ENCODE measurements at regions not wholly inside any gene's neighbourhood (a gene's known extent, or its start where the extent isn't known, plus 50 kb on each side); places are given as distances from the start of the nearest gene placed in this dataset.

DNA sequence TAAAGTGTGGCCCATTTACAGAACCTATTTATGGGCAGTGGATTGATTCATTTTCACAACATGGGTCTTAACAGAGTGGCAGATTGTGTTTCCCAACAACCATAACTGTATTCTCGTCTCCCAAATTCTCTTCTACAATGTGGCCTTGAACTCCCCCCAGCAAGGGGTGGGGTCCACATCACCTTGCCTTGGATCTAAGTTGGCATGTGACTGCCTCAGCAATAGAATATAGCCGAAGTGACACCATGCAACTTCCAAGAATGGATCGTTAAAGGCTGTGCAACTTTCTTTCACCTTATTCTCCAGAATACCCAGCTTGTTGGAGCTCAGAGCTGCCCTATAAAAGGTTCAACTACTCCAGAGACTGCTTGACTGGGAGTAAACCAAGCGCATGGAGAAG is 72.0 kb upstream of the CDH5 start:
- Histone ChIP-seq H3K4me3 (no peak overlapping the region), H3K27ac (no peak overlapping the region), H3K27me3 (no peaks in the 10 kb centered on the region), H3K4me1 (no peaks in the 10 kb centered on the region), H3K36me3 (no peaks in the 10 kb centered on the region), H3K9me3 (no peaks in the 10 kb centered on the region)
- DNase-seq (ENCODE audit: low spot score in 2 of 2) = no peak
- TF ChIP-seq POLR2AphosphoS5 (IDR thresholded peaks at IDR 0.05) = no peak
- TF ChIP-seq, protein P1, sequence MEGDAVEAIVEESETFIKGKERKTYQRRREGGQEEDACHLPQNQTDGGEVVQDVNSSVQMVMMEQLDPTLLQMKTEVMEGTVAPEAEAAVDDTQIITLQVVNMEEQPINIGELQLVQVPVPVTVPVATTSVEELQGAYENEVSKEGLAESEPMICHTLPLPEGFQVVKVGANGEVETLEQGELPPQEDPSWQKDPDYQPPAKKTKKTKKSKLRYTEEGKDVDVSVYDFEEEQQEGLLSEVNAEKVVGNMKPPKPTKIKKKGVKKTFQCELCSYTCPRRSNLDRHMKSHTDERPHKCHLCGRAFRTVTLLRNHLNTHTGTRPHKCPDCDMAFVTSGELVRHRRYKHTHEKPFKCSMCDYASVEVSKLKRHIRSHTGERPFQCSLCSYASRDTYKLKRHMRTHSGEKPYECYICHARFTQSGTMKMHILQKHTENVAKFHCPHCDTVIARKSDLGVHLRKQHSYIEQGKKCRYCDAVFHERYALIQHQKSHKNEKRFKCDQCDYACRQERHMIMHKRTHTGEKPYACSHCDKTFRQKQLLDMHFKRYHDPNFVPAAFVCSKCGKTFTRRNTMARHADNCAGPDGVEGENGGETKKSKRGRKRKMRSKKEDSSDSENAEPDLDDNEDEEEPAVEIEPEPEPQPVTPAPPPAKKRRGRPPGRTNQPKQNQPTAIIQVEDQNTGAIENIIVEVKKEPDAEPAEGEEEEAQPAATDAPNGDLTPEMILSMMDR (IDR thresholded peaks at IDR 0.05) = no peak
- TF ChIP-seq POLR2A (IDR thresholded peaks at IDR 0.05) = no peak
- intact Hi-C loops (cut with DNase I; ENCODE audit: low total_unique reads) = no loop called here

DNA sequence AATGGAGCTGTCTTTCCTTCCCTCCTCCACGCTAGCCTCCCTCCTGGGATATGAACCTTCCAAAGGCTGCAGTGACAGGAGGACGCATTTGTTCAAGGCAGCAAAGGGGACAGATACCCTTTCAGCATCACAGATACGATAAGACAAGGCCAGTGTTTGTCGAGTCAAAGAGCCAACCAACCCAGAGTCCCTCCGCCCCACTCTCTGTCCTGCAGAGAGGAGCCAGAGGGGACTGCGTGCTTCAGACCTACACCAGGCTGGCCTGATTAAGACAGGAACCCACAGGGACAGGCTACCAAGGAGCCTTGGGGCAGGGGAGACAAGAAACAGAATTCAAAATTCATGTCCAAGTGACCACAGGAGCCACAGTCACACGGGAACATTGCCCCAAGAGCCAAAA is 72.6 kb upstream of the CDH5 start:
- H3K27me3 ChIP-seq = no peaks in the 10 kb centered on the region
- H3K36me3 ChIP-seq = no peaks in the 10 kb centered on the region
- no peaks in the 10 kb centered on the region for H3K4me1 ChIP-seq
- H3K27ac ChIP-seq = no peak overlapping the region
- H3K9me3 ChIP-seq = no peaks in the 10 kb centered on the region
- DNase-seq (ENCODE audit: low spot score in 2 of 2) = no peak
- no peak overlapping the region for H3K4me3 ChIP-seq
- intact Hi-C loops (cut with DNase I; ENCODE audit: low total_unique reads) = no loop called here
- no peak for TF ChIP-seq POLR2AphosphoS5 (IDR thresholded peaks at IDR 0.05)
- TF ChIP-seq, protein P1 (IDR thresholded peaks at IDR 0.05) = no peak

DNA sequence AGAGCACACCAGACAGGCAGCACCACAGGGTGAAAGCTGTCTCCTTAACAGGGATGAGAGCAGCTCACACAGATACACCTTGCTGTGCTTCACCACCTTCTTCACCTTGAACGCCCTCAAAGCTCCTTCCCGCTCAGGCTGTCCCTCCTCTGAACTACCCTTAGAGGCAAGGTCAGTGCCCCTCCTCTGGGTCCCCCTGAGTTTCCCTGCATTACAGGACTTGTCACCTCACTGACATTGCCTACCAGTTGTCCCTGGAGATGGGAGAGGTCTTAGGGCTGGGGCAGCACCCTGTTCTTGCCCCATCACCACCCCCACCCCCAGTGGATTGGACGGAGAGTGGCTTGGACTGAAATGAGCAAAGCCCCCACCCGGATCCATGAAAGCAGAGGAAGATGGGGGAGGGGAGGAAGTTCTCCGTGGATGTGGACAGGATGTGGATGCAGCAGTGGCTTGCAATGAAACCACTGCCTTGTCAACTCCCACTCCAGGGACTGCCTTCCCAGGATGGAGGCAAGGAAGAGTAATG is 73.2 kb upstream of the CDH5 start:
- Histone ChIP-seq H3K36me3 (no peaks in the 10 kb centered on the region), H3K27me3 (no peaks in the 10 kb centered on the region), H3K4me1 (no peaks in the 10 kb centered on the region), H3K4me3 (no peak overlapping the region), H3K27ac (no peak overlapping the region), H3K9me3 (no peaks in the 10 kb centered on the region)
- intact Hi-C loops (cut with DNase I; ENCODE audit: low total_unique reads) = no loop called here
- TF ChIP-seq POLR2AphosphoS5 (IDR thresholded peaks at IDR 0.05) (no peak), POLR2A (IDR thresholded peaks at IDR 0.05) (no peak)
- TF ChIP-seq, protein P1 (IDR thresholded peaks at IDR 0.05) = no peak
- no peak for DNase-seq (ENCODE audit: low spot score in 2 of 2)

DNA sequence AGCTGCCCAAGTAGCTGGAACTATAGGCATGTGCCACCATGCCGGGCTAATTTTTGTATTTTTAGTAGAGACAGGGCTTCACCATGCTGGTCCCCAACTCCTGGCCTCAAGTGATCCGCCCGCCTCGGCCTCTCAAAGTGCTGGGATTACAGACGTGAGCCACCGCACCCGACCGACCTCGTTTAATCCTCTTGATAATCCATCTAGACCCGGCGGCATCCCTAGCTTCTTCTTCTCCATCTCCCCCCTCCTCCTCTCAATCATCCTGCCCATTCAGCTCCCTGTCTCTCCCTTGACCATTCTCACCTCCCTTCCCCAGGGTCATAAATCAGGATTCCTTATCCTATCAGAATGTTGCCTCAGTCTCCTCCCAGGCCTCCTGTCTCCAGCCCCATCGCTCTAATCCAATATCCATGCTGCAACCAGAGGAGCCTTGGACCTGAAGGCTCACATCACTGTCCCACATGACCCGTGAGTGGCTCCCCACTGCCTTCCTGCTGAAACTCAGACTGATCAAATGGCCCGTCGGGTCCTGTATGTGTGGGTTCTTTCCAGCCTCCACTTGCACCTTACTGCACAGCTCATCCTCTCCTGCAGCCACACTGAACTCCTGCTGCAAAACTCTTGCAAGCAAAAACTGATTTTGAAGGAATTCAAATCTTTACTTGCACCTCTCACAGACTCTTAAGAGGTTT is 74.1 kb upstream of the CDH5 start:
- no peak for DNase-seq (ENCODE audit: low spot score in 2 of 2)
- no peaks in the 10 kb centered on the region for H3K4me1 ChIP-seq
- intact Hi-C loops (cut with DNase I; ENCODE audit: low total_unique reads) = no loop called here

DNA sequence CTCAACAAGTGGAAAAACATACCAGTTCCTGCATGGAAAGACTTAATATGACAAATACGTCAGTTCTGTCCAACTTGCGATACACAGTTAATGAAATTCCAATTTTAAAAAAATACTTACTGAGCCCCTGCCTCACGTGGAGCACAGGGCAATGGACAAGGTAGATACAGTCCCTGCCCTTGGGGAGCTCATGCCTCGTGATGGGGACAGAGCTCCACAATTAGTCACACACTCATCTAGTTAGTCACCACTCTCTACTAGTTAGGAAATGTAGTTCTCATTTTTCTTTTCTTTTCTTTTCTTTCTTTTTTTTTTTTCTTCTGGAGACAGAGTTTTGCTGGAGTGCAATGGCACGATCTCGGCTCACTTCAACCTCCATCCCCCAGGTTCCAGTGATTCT is 74.7 kb upstream of the CDH5 start:
- Histone ChIP-seq H3K27me3 (no peaks in the 10 kb centered on the region), H3K9me3 (no peaks in the 10 kb centered on the region), H3K27ac (no peak overlapping the region), H3K4me3 (no peak overlapping the region), H3K36me3 (no peaks in the 10 kb centered on the region), H3K4me1 (no peaks in the 10 kb centered on the region)
- intact Hi-C loops (cut with DNase I; ENCODE audit: low total_unique reads) = no loop called here
- TF ChIP-seq POLR2AphosphoS5 (IDR thresholded peaks at IDR 0.05) = no peak
- TF ChIP-seq, protein P1 (IDR thresholded peaks at IDR 0.05) = no peak
- no peak for TF ChIP-seq POLR2A (IDR thresholded peaks at IDR 0.05)
- DNase-seq (ENCODE audit: low spot score in 2 of 2) = no peak

More for the DNA sequence above, 74.1 kb upstream of the CDH5 start:
- Histone ChIP-seq H3K36me3 (no peaks in the 10 kb centered on the region), H3K9me3 (no peaks in the 10 kb centered on the region), H3K27me3 (no peaks in the 10 kb centered on the region), H3K4me3 (no peak overlapping the region), H3K27ac (no peak overlapping the region)
- TF ChIP-seq POLR2AphosphoS5 (IDR thresholded peaks at IDR 0.05) = no peak
- TF ChIP-seq POLR2A (IDR thresholded peaks at IDR 0.05) = no peak
- TF ChIP-seq, protein P1 (IDR thresholded peaks at IDR 0.05) = no peak

All from breast epithelium (tissue), 4 donors.